ENCODE measurements at regions not wholly inside any gene's neighbourhood (a gene's known extent, or its start where the extent isn't known, plus 50 kb on each side); places are given as distances from the start of the nearest gene placed in this dataset.

- Histone ChIP-seq H3K4me2 (ENCODE audit: insufficient read depth in 1 of 2, low read depth in 2 of 2, low read length in 2 of 2) (no peak overlapping the region), H3K27me3 (replicated peaks in 1 of 4; ENCODE audit: control insufficient read depth in 3 of 4, extremely low read depth in 1 of 4, insufficient read depth in 3 of 4, low read length in 3 of 4) (no peaks in the 10 kb centered on the region; a peak in 1 of 7 replicates), H3K27ac (ENCODE audit: low read depth, low read length) (no peak overlapping the region), H3K14ac (ENCODE audit: insufficient read length) (no peak overlapping the region), H3K23ac (ENCODE audit: insufficient read length) (no peak overlapping the region), H2BK20ac (ENCODE audit: low read length) (no peak overlapping the region), H3K4me3 (ENCODE audit: extremely low read depth in 1 of 4, insufficient read depth in 2 of 4, low read depth in 3 of 4, low read length in 4 of 4) (no peak overlapping the region), H3K79me2 (ENCODE audit: control insufficient read depth in 1 of 2, insufficient read depth in 2 of 2, low read length in 2 of 2) (no peaks in the 10 kb centered on the region), H3K9me3 (ENCODE audit: insufficient read depth in 2 of 2, low read depth in 1 of 2, low read length in 1 of 2) (0 out of 4 replicates have a peak, but pooled peaks cover 0 to under 1% of the 10 kb centered on the region in 2 experiments), H3K9ac (replicated peaks in 1 of 4; ENCODE audit: extremely low read depth in 1 of 4, low read depth in 3 of 4, low read length in 3 of 4) (no peak overlapping the region), H2BK15ac (ENCODE audit: low read length) (no peak overlapping the region), H3K23me2 (ENCODE audit: low read depth, low read length) (peaks cover 2% of the 10 kb centered on the region; the same call in 1 of the 2 replicates), H3K36me3 (ENCODE audit: control insufficient read depth in 2 of 4, insufficient read depth in 4 of 4, low read length in 3 of 4) (no peaks in the 10 kb centered on the region), H3K4ac (replicated peaks; ENCODE audit: insufficient read length, low read depth, low read length) (no peak overlapping the region), H3K4me1 (replicated peaks in 1 of 4; ENCODE audit: control insufficient read depth in 3 of 4, insufficient read depth in 4 of 4, low read length in 3 of 4) (no peaks in the 10 kb centered on the region; a peak in 1 of 7 replicates), H3K79me1 (ENCODE audit: low read depth, low read length) (no peaks in the 10 kb centered on the region), H3K56ac (replicated peaks; ENCODE audit: insufficient read length, low read depth, low read length) (no peak overlapping the region), H2AK5ac (ENCODE audit: low read depth, low read length) (no peak overlapping the region), H4K5ac (ENCODE audit: insufficient read length, low read depth, low read length) (no peak overlapping the region), H2AFZ (ENCODE audit: low read length) (no peak overlapping the region), H4K20me1 (replicated peaks in 1 of 2; ENCODE audit: control insufficient read depth in 1 of 2, insufficient read depth in 2 of 2, low read length in 2 of 2) (peaks cover 0 to 2% of the 10 kb centered on the region in 2 experiments), H2BK120ac (replicated peaks; ENCODE audit: low read depth, low read length) (no peak overlapping the region), H3K18ac (ENCODE audit: extremely low read depth, low read length) (no peak overlapping the region), H2BK5ac (ENCODE audit: low read depth, low read length) (no peak overlapping the region), H2BK12ac (ENCODE audit: low read depth, low read length) (no peak overlapping the region), H4K8ac (ENCODE audit: extremely low read depth, insufficient read depth, low read length) (no peak overlapping the region), H4K91ac (replicated peaks; ENCODE audit: insufficient read length, low read length) (no peak overlapping the region)
- no peak for DNase-seq (ENCODE audit: low read depth in 1 of 2, low spot score in 2 of 2)
- POLR2A ChIA-PET (ENCODE audit: partially characterized antibody): no interaction called here
- TF ChIP-seq BACH1 (IDR thresholded peaks at IDR 0.05; ENCODE audit: low read length): no peak
- TF ChIP-seq E2F6 (IDR thresholded peaks at IDR 0.05): peak; percentile 7
- TF ChIP-seq KDM4A (IDR thresholded peaks at IDR 0.05; ENCODE audit: low read depth, low read length, severe bottlenecking): no peak
- WGBS, 2 experiments (ENCODE audit: extremely low coverage in 1 of 2, insufficient coverage in 1 of 2, insufficient read length in 1 of 2, insufficient replicate concordance in 2 of 2, low coverage in 1 of 2, low lambda C conversion rate in 2 of 2, missing lambda C conversion rate in 1 of 2): 91% methylated on average over 5 of the region's 5 CpGs; no CpG with 5 or more reads in 1 of the 2 experiments
- no peak for FAIRE-seq
- CTCF ChIA-PET (ENCODE audit: partially characterized antibody): interaction anchor here (3.4 kb wide), 1 partner anchor 17 kb away, joined by 15 read pairs; no protein-coding TSS in a partner anchor
Observed at GRCh38 chr5:2109566-2109965, 226.8 kb upstream of the IRX4 start.

Data from H1 (cell line).